Right ventricle myocardium superior (tissue), 1 donor: ENCODE measurements at regions not wholly inside any gene's neighbourhood (a gene's known extent, or its start where the extent isn't known, plus 50 kb on each side); places are given as distances from the start of the nearest gene placed in this dataset.
"Not testable (repeated sequence)": the region's sequence is repeated elsewhere in the genome, so short reads cannot be mapped to it uniquely, and the experiment has no call there.

ENCODE experiments used
- ATAC-seq: fragments of 200-7000 bp; cut with Tn5 transposase; one replicate; pipeline ENCODE4 v1.9.1; 2020; ENCODE audit warnings: mild to moderate bottlenecking; ENCODE audit not compliant: poor library complexity
- DNase-seq: peaks from one replicate; pipeline ENCODE4 v3.0.0-alpha.2; 2020
- intact Hi-C: fragments of 100-400 bp; cut with DNase I; formaldehyde crosslinking; loops from one replicate; pipeline ENCODE4 v1.11.2; 2022
- donor health status: DM: no; HTN: yes; CAD: no; lungs with severe emphysema.

GRCh38 chr2:219723311-219723710 lies 95.9 kb downstream of the SLC4A3 start:
- intact Hi-C loops = no loop called here
- DNase-seq = no peak
- no peak for ATAC-seq

GRCh38 chr2:219724628-219725027 lies 97.2 kb downstream of the SLC4A3 start:
- peak; percentile 33 for ATAC-seq
- intact Hi-C loops = no loop called here

GRCh38 chr2:219726916-219727315 lies 99.5 kb downstream of the SLC4A3 start:
- intact Hi-C loops = no loop called here
- ATAC-seq = peak; percentile 58
- no peak for DNase-seq

More at GRCh38 chr2:219724628-219725027, 97.2 kb downstream of the SLC4A3 start:
- DNase-seq = no peak

- intact Hi-C loops = no loop called here
- peak; percentile 48 for ATAC-seq
- DNase-seq = no peak
These were observed 100.5 kb downstream of the SLC4A3 start for GRCh38 chr2:219727771-219728429.

- ATAC-seq (no peak), DNase-seq (no peak)
- intact Hi-C loops = no loop called here
These were observed 101.6 kb downstream of the SLC4A3 start for GRCh38 chr2:219728991-219729487.

GRCh38 chr2:219731173-219731572 lies 103.7 kb downstream of the SLC4A3 start:
- intact Hi-C loops = no loop called here
- ATAC-seq (no peak), DNase-seq (no peak)

- intact Hi-C loops = no loop called here
- no peak for DNase-seq
- ATAC-seq = no peak
These were observed 105.7 kb downstream of the SLC4A3 start for GRCh38 chr2:219733106-219733505.

- no peak for DNase-seq
- intact Hi-C loops = no loop called here
- no peak for ATAC-seq
These were observed 106.3 kb downstream of the SLC4A3 start for GRCh38 chr2:219733746-219734145.

- intact Hi-C loops = loop anchor here (5.0 kb wide), 2 partner anchors 101 to 1836 kb away; partner anchors contain the start of gene EPHA4
- DNase-seq (no peak), ATAC-seq (peak; percentile 75)
These were observed 108.8 kb downstream of the SLC4A3 start for GRCh38 chr2:219736209-219736608.

- ATAC-seq = peak; percentile 87
- DNase-seq = no peak
- intact Hi-C loops = loop anchor here (5.0 kb wide), 2 partner anchors 100 to 1835 kb away; partner anchors contain the start of gene EPHA4
These were observed 109.9 kb downstream of the SLC4A3 start for GRCh38 chr2:219737270-219737691.

- intact Hi-C loops = loop anchor here (5.0 kb wide), 2 partner anchors 98 to 1833 kb away; partner anchors contain the start of gene EPHA4
- no peak for DNase-seq
- no peak for ATAC-seq
These were observed 111.6 kb downstream of the SLC4A3 start for GRCh38 chr2:219739066-219739465.

GRCh38 chr2:219739866-219740440 lies 112.5 kb downstream of the SLC4A3 start:
- intact Hi-C loops = loop anchor here (5.0 kb wide), 2 partner anchors 97 to 1832 kb away; partner anchors contain the start of gene EPHA4
- no peak for DNase-seq
- no peak for ATAC-seq

- no peak for DNase-seq
- intact Hi-C loops = no loop called here
- peak; percentile 73 for ATAC-seq
These were observed 116.1 kb downstream of the SLC4A3 start for GRCh38 chr2:219743548-219743947.

GRCh38 chr2:219744066-219744465 lies 116.6 kb downstream of the SLC4A3 start:
- ATAC-seq = no peak
- no peak for DNase-seq
- intact Hi-C loops = no loop called here

- no peak for ATAC-seq
- intact Hi-C loops = no loop called here
- DNase-seq = no peak
These were observed 117.2 kb downstream of the SLC4A3 start for GRCh38 chr2:219744600-219744999.

- no peak for DNase-seq
- ATAC-seq = no peak
- intact Hi-C loops = no loop called here
These were observed 120.2 kb downstream of the SLC4A3 start for GRCh38 chr2:219747637-219748036.

- ATAC-seq (no peak), DNase-seq (no peak)
- intact Hi-C loops = no loop called here
These were observed 121.5 kb downstream of the SLC4A3 start for GRCh38 chr2:219748671-219749570.

GRCh38 chr2:219751121-219751520 lies 123.7 kb downstream of the SLC4A3 start:
- intact Hi-C loops, ATAC-seq, DNase-seq: not testable (repeated sequence)

GRCh38 chr2:219752726-219753125 lies 125.3 kb downstream of the SLC4A3 start:
- ATAC-seq = peak; percentile 45
- intact Hi-C loops = no loop called here
- DNase-seq = no peak
